MM.1S (cell line): ENCODE measurements at regions not wholly inside any gene's neighbourhood (a gene's known extent, or its start where the extent isn't known, plus 50 kb on each side); places are given as distances from the start of the nearest gene placed in this dataset.

ENCODE experiments used
- EZH2 ChIP-seq: fragments of 300-600 bp; sonication (generic); optimal IDR thresholded peaks from 2 replicates; pipeline ENCODE3; 2017; ENCODE audit warnings: low read depth, mild to moderate bottlenecking, antibody characterized with exemption, low read length, mixed read lengths
- EZH2phosphoT487 ChIP-seq: fragments of 300-600 bp; sonication (generic); IDR thresholded peaks from 2 replicates; pipeline ENCODE4 v1.6.1; 2018; ENCODE audit warnings: antibody characterized with exemption, low read length
- TF ChIP-seq, protein P1 (sequence below): fragments of 300-600 bp; sonication (generic); IDR thresholded peaks from 2 replicates; pipeline ENCODE4 v1.5.1; 2016; ENCODE audit warnings: antibody characterized with exemption, low read length, mixed read lengths

DNA sequence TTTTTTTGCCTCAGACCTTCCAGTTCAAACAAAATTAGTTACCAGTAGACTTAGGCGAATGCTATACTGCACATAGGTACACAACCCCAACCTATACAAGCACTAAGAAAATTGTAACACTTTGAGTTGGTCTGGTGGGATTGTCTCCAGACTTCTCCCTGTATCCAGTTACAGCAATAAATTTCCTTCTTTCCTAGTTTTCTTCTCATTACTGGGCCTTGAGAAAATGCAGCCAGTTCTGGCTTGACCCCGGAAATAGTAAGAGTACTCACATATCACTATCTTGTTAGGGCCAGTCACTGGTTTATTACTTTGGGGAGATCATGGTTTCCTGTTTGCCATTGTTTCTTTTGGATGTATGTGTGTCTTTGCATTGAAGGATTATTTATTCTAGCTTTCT, 868.4 kb downstream of the DIPK2A start:
- TF ChIP-seq, protein P1, sequence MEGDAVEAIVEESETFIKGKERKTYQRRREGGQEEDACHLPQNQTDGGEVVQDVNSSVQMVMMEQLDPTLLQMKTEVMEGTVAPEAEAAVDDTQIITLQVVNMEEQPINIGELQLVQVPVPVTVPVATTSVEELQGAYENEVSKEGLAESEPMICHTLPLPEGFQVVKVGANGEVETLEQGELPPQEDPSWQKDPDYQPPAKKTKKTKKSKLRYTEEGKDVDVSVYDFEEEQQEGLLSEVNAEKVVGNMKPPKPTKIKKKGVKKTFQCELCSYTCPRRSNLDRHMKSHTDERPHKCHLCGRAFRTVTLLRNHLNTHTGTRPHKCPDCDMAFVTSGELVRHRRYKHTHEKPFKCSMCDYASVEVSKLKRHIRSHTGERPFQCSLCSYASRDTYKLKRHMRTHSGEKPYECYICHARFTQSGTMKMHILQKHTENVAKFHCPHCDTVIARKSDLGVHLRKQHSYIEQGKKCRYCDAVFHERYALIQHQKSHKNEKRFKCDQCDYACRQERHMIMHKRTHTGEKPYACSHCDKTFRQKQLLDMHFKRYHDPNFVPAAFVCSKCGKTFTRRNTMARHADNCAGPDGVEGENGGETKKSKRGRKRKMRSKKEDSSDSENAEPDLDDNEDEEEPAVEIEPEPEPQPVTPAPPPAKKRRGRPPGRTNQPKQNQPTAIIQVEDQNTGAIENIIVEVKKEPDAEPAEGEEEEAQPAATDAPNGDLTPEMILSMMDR: no peak
- TF ChIP-seq EZH2phosphoT487 (no peak), EZH2 (no peak)
